ENCODE measurements at regions not wholly inside any gene's neighbourhood (a gene's known extent, or its start where the extent isn't known, plus 50 kb on each side); places are given as distances from the start of the nearest gene placed in this dataset.
"Not testable (repeated sequence)": the region's sequence is repeated elsewhere in the genome, so short reads cannot be mapped to it uniquely, and the experiment has no call there.

- Histone ChIP-seq H3K27me3 (ENCODE audit: insufficient read depth, low read length) (no peaks in the 10 kb centered on the region), H3K9me3 (ENCODE audit: insufficient read depth, low read depth, low read length) (0 out of 2 replicates have a peak, but pooled peaks cover 2% of the 10 kb centered on the region), H3K36me3 (ENCODE audit: insufficient read depth, low read length) (no peaks in the 10 kb centered on the region), H3K27ac (ENCODE audit: low read depth, low read length) (no peak overlapping the region), H3K4me3 (ENCODE audit: low read length) (no peak overlapping the region), H3K9ac (ENCODE audit: low read depth, low read length) (no peak overlapping the region), H3K4me1 (ENCODE audit: insufficient read depth, low read length) (no peaks in the 10 kb centered on the region)
- 90% methylated on average over 3 of the region's 3 CpGs for WGBS
These were observed 390.3 kb upstream of the CCL2 start for GRCh38 chr17:33864758-33865229.

GRCh38 chr17:33868899-33869298 is 386.2 kb upstream of the CCL2 start:
- H3K36me3 ChIP-seq (ENCODE audit: insufficient read depth, low read length) = no peaks in the 10 kb centered on the region
- H3K27ac ChIP-seq (ENCODE audit: low read depth, low read length) = no peak overlapping the region
- no peaks in the 10 kb centered on the region for H3K4me1 ChIP-seq (ENCODE audit: insufficient read depth, low read length)
- WGBS = 92% methylated on average over 3 of the region's 3 CpGs
- no peak overlapping the region for H3K9ac ChIP-seq (ENCODE audit: low read depth, low read length)
- 0 out of 2 replicates have a peak, but pooled peaks cover 2% of the 10 kb centered on the region for H3K9me3 ChIP-seq (ENCODE audit: insufficient read depth, low read depth, low read length)
- no peaks in the 10 kb centered on the region for H3K27me3 ChIP-seq (ENCODE audit: insufficient read depth, low read length)
- no peak overlapping the region for H3K4me3 ChIP-seq (ENCODE audit: low read length)

- Histone ChIP-seq H3K27ac (ENCODE audit: low read depth, low read length) (no peak overlapping the region), H3K4me1 (ENCODE audit: insufficient read depth, low read length) (no peaks in the 10 kb centered on the region)
- WGBS = 98% methylated on average over 3 of the region's 3 CpGs
These were observed 384.1 kb upstream of the CCL2 start for GRCh38 chr17:33870936-33871335.

GRCh38 chr17:33871720-33872540 is 383.2 kb upstream of the CCL2 start:
- Histone ChIP-seq H3K4me1 (ENCODE audit: insufficient read depth, low read length) (no peaks in the 10 kb centered on the region), H3K4me3 (ENCODE audit: low read length) (no peak overlapping the region), H3K9me3 (ENCODE audit: insufficient read depth, low read depth, low read length) (0 out of 2 replicates have a peak, but pooled peaks cover 5% of the 10 kb centered on the region), H3K27ac (ENCODE audit: low read depth, low read length) (no peak overlapping the region), H3K27me3 (ENCODE audit: insufficient read depth, low read length) (no peaks in the 10 kb centered on the region), H3K36me3 (ENCODE audit: insufficient read depth, low read length) (no peaks in the 10 kb centered on the region), H3K9ac (ENCODE audit: low read depth, low read length) (no peak overlapping the region)
- WGBS = 84% methylated on average over 9 of the region's 9 CpGs

More at GRCh38 chr17:33870936-33871335, 384.1 kb upstream of the CCL2 start:
- no peaks in the 10 kb centered on the region for H3K36me3 ChIP-seq (ENCODE audit: insufficient read depth, low read length)
- 0 out of 2 replicates have a peak, but pooled peaks cover 2% of the 10 kb centered on the region for H3K9me3 ChIP-seq (ENCODE audit: insufficient read depth, low read depth, low read length)
- no peak overlapping the region for H3K9ac ChIP-seq (ENCODE audit: low read depth, low read length)
- H3K27me3 ChIP-seq (ENCODE audit: insufficient read depth, low read length) = no peaks in the 10 kb centered on the region
- no peak overlapping the region for H3K4me3 ChIP-seq (ENCODE audit: low read length)

- WGBS = 100% methylated on average over 2 of the region's 2 CpGs
- H3K4me1 ChIP-seq (ENCODE audit: insufficient read depth, low read length) = no peaks in the 10 kb centered on the region
- no peaks in the 10 kb centered on the region for H3K27me3 ChIP-seq (ENCODE audit: insufficient read depth, low read length)
- H3K9me3 ChIP-seq (ENCODE audit: insufficient read depth, low read depth, low read length) = 0 out of 2 replicates have a peak, but pooled peaks cover 7% of the 10 kb centered on the region
- H3K27ac ChIP-seq (ENCODE audit: low read depth, low read length) = no peak overlapping the region
- no peak overlapping the region for H3K9ac ChIP-seq (ENCODE audit: low read depth, low read length)
- no peak overlapping the region for H3K4me3 ChIP-seq (ENCODE audit: low read length)
- no peaks in the 10 kb centered on the region for H3K36me3 ChIP-seq (ENCODE audit: insufficient read depth, low read length)
These were observed 381.9 kb upstream of the CCL2 start for GRCh38 chr17:33873201-33873617.

- H3K36me3 ChIP-seq (ENCODE audit: insufficient read depth, low read length) = no peaks in the 10 kb centered on the region
- H3K4me1 ChIP-seq (ENCODE audit: insufficient read depth, low read length) = no peaks in the 10 kb centered on the region
- H3K27me3 ChIP-seq (ENCODE audit: insufficient read depth, low read length) = no peaks in the 10 kb centered on the region
- H3K9me3 ChIP-seq (ENCODE audit: insufficient read depth, low read depth, low read length) = 0 out of 2 replicates have a peak, but pooled peaks cover 6% of the 10 kb centered on the region
- WGBS = 89% methylated on average over 2 of the region's 2 CpGs
- no peak overlapping the region for H3K27ac ChIP-seq (ENCODE audit: low read depth, low read length)
- no peak overlapping the region for H3K4me3 ChIP-seq (ENCODE audit: low read length)
- H3K9ac ChIP-seq (ENCODE audit: low read depth, low read length) = no peak overlapping the region
These were observed 380.4 kb upstream of the CCL2 start for GRCh38 chr17:33874617-33875060.

- WGBS = 95% methylated on average over 5 of the region's 5 CpGs
- Histone ChIP-seq H3K36me3 (ENCODE audit: insufficient read depth, low read length) (no peaks in the 10 kb centered on the region), H3K4me1 (ENCODE audit: insufficient read depth, low read length) (no peaks in the 10 kb centered on the region), H3K27ac (ENCODE audit: low read depth, low read length) (no peak overlapping the region), H3K27me3 (ENCODE audit: insufficient read depth, low read length) (no peaks in the 10 kb centered on the region), H3K4me3 (ENCODE audit: low read length) (no peak overlapping the region), H3K9me3 (ENCODE audit: insufficient read depth, low read depth, low read length) (0 out of 2 replicates have a peak, but pooled peaks cover 6% of the 10 kb centered on the region), H3K9ac (ENCODE audit: low read depth, low read length) (no peak overlapping the region)
These were observed 379.1 kb upstream of the CCL2 start for GRCh38 chr17:33875973-33876372.

- WGBS = no CpG with 5 or more reads among the region's 2 CpGs
- not testable (repeated sequence) for H3K4me3 ChIP-seq (ENCODE audit: low read length); H3K36me3 ChIP-seq (ENCODE audit: insufficient read depth, low read length); H3K27ac ChIP-seq (ENCODE audit: low read depth, low read length); H3K9me3 ChIP-seq (ENCODE audit: insufficient read depth, low read depth, low read length); H3K9ac ChIP-seq (ENCODE audit: low read depth, low read length); H3K27me3 ChIP-seq (ENCODE audit: insufficient read depth, low read length); H3K4me1 ChIP-seq (ENCODE audit: insufficient read depth, low read length)
These were observed 372.8 kb upstream of the CCL2 start for GRCh38 chr17:33882273-33882672.

GRCh38 chr17:33882677-33883076 is 372.4 kb upstream of the CCL2 start:
- H3K4me3 ChIP-seq (ENCODE audit: low read length); H3K9ac ChIP-seq (ENCODE audit: low read depth, low read length); H3K9me3 ChIP-seq (ENCODE audit: insufficient read depth, low read depth, low read length); H3K27me3 ChIP-seq (ENCODE audit: insufficient read depth, low read length); H3K4me1 ChIP-seq (ENCODE audit: insufficient read depth, low read length); H3K27ac ChIP-seq (ENCODE audit: low read depth, low read length); H3K36me3 ChIP-seq (ENCODE audit: insufficient read depth, low read length): not testable (repeated sequence)
- WGBS = no CpG with 5 or more reads among the region's 3 CpGs

GRCh38 chr17:33888455-33888854 is 366.6 kb upstream of the CCL2 start:
- H3K9ac ChIP-seq (ENCODE audit: low read depth, low read length) = no peak overlapping the region
- no peaks in the 10 kb centered on the region for H3K27me3 ChIP-seq (ENCODE audit: insufficient read depth, low read length)
- WGBS = 68% methylated on average over 3 of the region's 3 CpGs

GRCh38 chr17:33889040-33889439 is 366.0 kb upstream of the CCL2 start:
- Histone ChIP-seq H3K4me3 (ENCODE audit: low read length) (no peak overlapping the region), H3K36me3 (ENCODE audit: insufficient read depth, low read length) (no peaks in the 10 kb centered on the region), H3K9me3 (ENCODE audit: insufficient read depth, low read depth, low read length) (no peaks in the 10 kb centered on the region), H3K27me3 (ENCODE audit: insufficient read depth, low read length) (no peaks in the 10 kb centered on the region), H3K4me1 (ENCODE audit: insufficient read depth, low read length) (no peaks in the 10 kb centered on the region), H3K9ac (ENCODE audit: low read depth, low read length) (no peak overlapping the region), H3K27ac (ENCODE audit: low read depth, low read length) (no peak overlapping the region)
- 82% methylated on average over 2 of the region's 2 CpGs for WGBS

More at GRCh38 chr17:33888455-33888854, 366.6 kb upstream of the CCL2 start:
- Histone ChIP-seq H3K9me3 (ENCODE audit: insufficient read depth, low read depth, low read length) (no peaks in the 10 kb centered on the region), H3K4me1 (ENCODE audit: insufficient read depth, low read length) (no peaks in the 10 kb centered on the region), H3K36me3 (ENCODE audit: insufficient read depth, low read length) (no peaks in the 10 kb centered on the region), H3K4me3 (ENCODE audit: low read length) (no peak overlapping the region), H3K27ac (ENCODE audit: low read depth, low read length) (no peak overlapping the region)
